H1 (cell line): ENCODE measurements at regions not wholly inside any gene's neighbourhood (a gene's known extent, or its start where the extent isn't known, plus 50 kb on each side); places are given as distances from the start of the nearest gene placed in this dataset.

Experiments used
- CTCF ChIA-PET: fragments of 300-600 bp; sonication (Branson Sonifier 250); formaldehyde crosslinking; loops from one replicate; lab custom pipeline; 2021; ENCODE audit not compliant: partially characterized antibody; lab: Charles Lee
- POLR2A ChIA-PET: fragments of 300-600 bp; sonication (Branson Sonifier 250); formaldehyde crosslinking; loops from one replicate; lab custom pipeline; 2021; ENCODE audit warnings: inconsistent platforms; ENCODE audit not compliant: partially characterized antibody; lab: Charles Lee
- DNase-seq, 2 experiments: peaks; one replicate each; pipeline versions ENCODE4 v3.0.0 to v3.0.0-alpha.2; 2010 to 2022; ENCODE audit warnings: low spot score in 2 of 2, low read depth in 1 of 2, mixed read lengths in 1 of 2
- FAIRE-seq: peaks from 2 replicates; lab custom pipeline; 2011; peaks lifted over from hg19 to GRCh38; lab: Jason Lieb, UNC
- H2AFZ ChIP-seq: 2 replicates; pipeline ENCODE4 v1.8.1; 2012; ENCODE audit warnings: low read length, inconsistent platforms
- H2AK5ac ChIP-seq: 2 replicates; pipeline ENCODE4 v1.6.1; 2013; ENCODE audit warnings: low read depth, low read length
- H2BK120ac ChIP-seq: replicated peaks from 2 replicates; pipeline ENCODE3; 2013; ENCODE audit warnings: low read depth, low read length, inconsistent platforms
- H2BK12ac ChIP-seq: 2 replicates; pipeline ENCODE4 v1.6.1; 2013; ENCODE audit warnings: low read depth, low read length
- H2BK15ac ChIP-seq: 2 replicates; pipeline ENCODE4 v1.6.1; 2013; ENCODE audit warnings: low read length
- H2BK20ac ChIP-seq: 2 replicates; pipeline ENCODE4 v1.6.1; 2013; ENCODE audit warnings: low read length
- H2BK5ac ChIP-seq: 2 replicates; pipeline ENCODE4 v1.6.1; 2013; ENCODE audit warnings: low read depth, low read length
- H3K14ac ChIP-seq: 2 replicates; pipeline ENCODE4 v1.6.1; 2013; ENCODE audit warnings: inconsistent platforms; ENCODE audit not compliant: insufficient read length
- H3K18ac ChIP-seq: 2 replicates; pipeline ENCODE4 v1.6.1; 2013; ENCODE audit warnings: low read length; ENCODE audit errors: extremely low read depth
- H3K23ac ChIP-seq: 2 replicates; pipeline ENCODE4 v1.6.1; 2013; ENCODE audit warnings: inconsistent platforms; ENCODE audit not compliant: insufficient read length
- H3K23me2 ChIP-seq: 2 replicates; pipeline ENCODE4 v1.6.1; 2013; ENCODE audit warnings: low read depth, low read length
- H3K27ac ChIP-seq: 2 replicates; pipeline ENCODE4 v1.6.1; 2011; ENCODE audit warnings: low read depth, low read length, inconsistent platforms
- H3K27me3 ChIP-seq, 4 experiments: replicated peaks in 1 of 4; 1 replicate in 1 of 4; 2 replicates in 3 of 4; pipeline versions ENCODE4 v1.6.1 to v1.8.1; 2011 to 2013; ENCODE audit warnings: low read length in 3 of 4, mild to moderate bottlenecking in 3 of 4, inconsistent platforms in 2 of 4, mixed read lengths in 2 of 4, moderate library complexity in 1 of 4; ENCODE audit not compliant: control insufficient read depth in 3 of 4, insufficient read depth in 3 of 4; ENCODE audit errors: extremely low read depth in 1 of 4
- H3K36me3 ChIP-seq, 4 experiments: 2 replicates each; pipeline versions ENCODE4 v1.6.1 to v1.8.1; 2011 to 2013; ENCODE audit warnings: mild to moderate bottlenecking in 4 of 4, low read length in 3 of 4, moderate library complexity in 2 of 4, control low read depth in 1 of 4, inconsistent platforms in 1 of 4; ENCODE audit not compliant: insufficient read depth in 4 of 4, control insufficient read depth in 2 of 4
- H3K4ac ChIP-seq: replicated peaks from 2 replicates; pipeline ENCODE3; 2013; ENCODE audit warnings: low read length, low read depth, mixed read lengths, inconsistent platforms; ENCODE audit not compliant: insufficient read length
- H3K4me1 ChIP-seq, 4 experiments: replicated peaks in 1 of 4; 1 replicate in 1 of 4; 2 replicates in 3 of 4; pipeline versions ENCODE4 v1.6.1 to v1.8.1; 2011 to 2013; ENCODE audit warnings: low read length in 3 of 4, inconsistent platforms in 2 of 4, mixed read lengths in 1 of 4; ENCODE audit not compliant: insufficient read depth in 4 of 4, control insufficient read depth in 3 of 4
- H3K4me2 ChIP-seq, 2 experiments: 2 replicates each; pipeline versions ENCODE4 v1.6.1 to v1.8.1; 2011 to 2013; ENCODE audit warnings: low read depth in 2 of 2, low read length in 2 of 2, control low read depth in 1 of 2, inconsistent platforms in 1 of 2, mild to moderate bottlenecking in 1 of 2; ENCODE audit not compliant: insufficient read depth in 1 of 2
- H3K4me3 ChIP-seq, 4 experiments: fragments of 200-600, 300-600 bp in 1 of 4; sonication (generic), shearing (Covaris generic), sonication (Bioruptor Twin) in 1 of 4; 2 replicates each; pipeline versions ENCODE4 v1.5.1 to v1.8.1; 2011 to 2016; ENCODE audit warnings: low read length in 4 of 4, low read depth in 3 of 4, control low read depth in 2 of 4, inconsistent platforms in 2 of 4, mild to moderate bottlenecking in 2 of 4, mixed read lengths in 1 of 4, moderate library complexity in 1 of 4; ENCODE audit not compliant: insufficient read depth in 2 of 4; ENCODE audit errors: extremely low read depth in 1 of 4
- H3K56ac ChIP-seq: replicated peaks from 2 replicates; pipeline ENCODE3; 2013; ENCODE audit warnings: low read depth, mild to moderate bottlenecking, mixed read lengths, low read length, inconsistent platforms; ENCODE audit not compliant: insufficient read length
- H3K79me1 ChIP-seq: 2 replicates; pipeline ENCODE4 v1.6.1; 2013; ENCODE audit warnings: low read depth, low read length, control low read depth
- H3K79me2 ChIP-seq, 2 experiments: 2 replicates each; pipeline versions ENCODE4 v1.6.1 to v1.8.1; 2012 to 2013; ENCODE audit warnings: low read length in 2 of 2, mild to moderate bottlenecking in 2 of 2, inconsistent platforms in 1 of 2; ENCODE audit not compliant: insufficient read depth in 2 of 2, control insufficient read depth in 1 of 2
- H3K9ac ChIP-seq, 4 experiments: replicated peaks in 1 of 4; 1 replicate in 1 of 4; 2 replicates in 3 of 4; pipeline versions ENCODE4 v1.6.1 to v1.8.1; 2011 to 2013; ENCODE audit warnings: low read depth in 3 of 4, low read length in 3 of 4, control low read depth in 2 of 4, mild to moderate bottlenecking in 2 of 4, moderate library complexity in 2 of 4, inconsistent platforms in 1 of 4; ENCODE audit errors: extremely low read depth in 1 of 4
- H3K9me3 ChIP-seq, 2 experiments: 2 replicates each; pipeline versions ENCODE4 v1.6.1 to v1.8.1; 2012 to 2013; ENCODE audit warnings: mild to moderate bottlenecking in 2 of 2, moderate library complexity in 2 of 2, control low read depth in 1 of 2, inconsistent platforms in 1 of 2, low read depth in 1 of 2, low read length in 1 of 2, mixed read lengths in 1 of 2; ENCODE audit not compliant: insufficient read depth in 2 of 2
- H4K20me1 ChIP-seq, 2 experiments: replicated peaks in 1 of 2; 2 replicates each; pipeline versions ENCODE3 to v1.8.1; 2011 to 2013; ENCODE audit warnings: inconsistent platforms in 2 of 2, low read length in 2 of 2, mild to moderate bottlenecking in 1 of 2; ENCODE audit not compliant: insufficient read depth in 2 of 2, control insufficient read depth in 1 of 2
- H4K5ac ChIP-seq: 2 replicates; pipeline ENCODE4 v1.6.1; 2013; ENCODE audit warnings: low read length, low read depth, mixed read lengths, inconsistent platforms; ENCODE audit not compliant: insufficient read length
- H4K8ac ChIP-seq: 2 replicates; pipeline ENCODE4 v1.8.0; 2013; ENCODE audit warnings: mild to moderate bottlenecking, moderate library complexity, low read length, inconsistent platforms; ENCODE audit not compliant: insufficient read depth; ENCODE audit errors: extremely low read depth
- H4K91ac ChIP-seq: replicated peaks from 2 replicates; pipeline ENCODE3; 2013; ENCODE audit warnings: low read length, mixed read lengths, inconsistent platforms; ENCODE audit not compliant: insufficient read length
- CREB1 ChIP-seq: IDR thresholded peaks from 2 replicates; pipeline ENCODE4 v1.6.1; 2012; ENCODE audit warnings: inconsistent platforms
- MAX ChIP-seq: IDR thresholded peaks from 2 replicates; pipeline ENCODE4 v1.6.1; 2012; ENCODE audit warnings: inconsistent platforms
- WGBS, 2 experiments: shearing (Covaris generic) in 1 of 2; methylation state at CpG; one replicate each; pipeline versions ENCODE4 v1.1.6 to v1.1.7; 2013 to 2015; ENCODE audit warnings: low lambda C conversion rate in 2 of 2, mixed read lengths in 2 of 2, inconsistent platforms in 1 of 2, low coverage in 1 of 2, missing lambda C conversion rate in 1 of 2; ENCODE audit not compliant: insufficient replicate concordance in 2 of 2, insufficient coverage in 1 of 2, insufficient read length in 1 of 2; ENCODE audit errors: extremely low coverage in 1 of 2, missing lambda C conversion rate in 1 of 2; 5-methylcytosine and 5-hydroxymethylcytosine counted together
- TF ChIP-seq, protein P1 (sequence below): IDR thresholded peaks from 2 replicates; pipeline ENCODE4 v1.6.1; 2012; ENCODE audit warnings: inconsistent platforms

DNA sequence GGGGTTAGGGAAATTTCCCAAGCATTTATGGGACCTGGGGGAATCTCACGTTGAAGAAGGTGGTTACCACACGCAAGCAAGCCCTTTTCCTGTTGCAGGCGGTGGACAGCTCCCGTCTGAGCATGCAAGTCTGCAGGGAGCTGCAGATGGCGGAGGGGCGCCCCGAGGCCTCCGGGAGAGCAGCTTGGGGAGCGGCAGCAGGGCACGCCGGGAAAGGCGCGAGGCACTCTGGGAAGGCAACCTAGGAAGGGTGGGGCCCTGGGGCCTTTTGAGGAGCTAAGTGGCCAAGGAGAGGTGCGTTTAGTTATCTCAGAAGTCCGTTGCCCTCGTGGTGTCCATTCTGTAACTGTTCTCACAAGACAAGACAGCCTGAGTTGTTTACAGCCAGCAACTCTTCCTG is 57.0 kb upstream of the SLC25A4 start:
- no peak overlapping the region for H4K5ac ChIP-seq
- H3K9me3 ChIP-seq = no peaks in the 10 kb centered on the region
- no peak overlapping the region for H3K4me2 ChIP-seq
- no peak overlapping the region for H2BK5ac ChIP-seq
- H2BK20ac ChIP-seq = no peak overlapping the region
- no peak overlapping the region for H3K4me3 ChIP-seq
- no peaks in the 10 kb centered on the region for H3K79me1 ChIP-seq
- ChIA-PET POLR2A (interaction anchor here (0.9 kb wide), 1 partner anchor 12 kb away, joined by 3 read pairs; no protein-coding TSS in a partner anchor), CTCF (interaction anchor here (0.7 to 6.6 kb wide), 7 partner anchors 11 to 1571 kb away, joined by 3 to 56 read pairs (median 4); no protein-coding TSS in a partner anchor)
- peak overlapping the region; percentile 10; the same call in 1 of the 2 replicates for H2BK12ac ChIP-seq
- no peak overlapping the region for H2BK120ac ChIP-seq
- H2BK15ac ChIP-seq = no peak overlapping the region
- H3K9ac ChIP-seq = no peak overlapping the region
- H4K20me1 ChIP-seq = no peaks in the 10 kb centered on the region
- H3K4ac ChIP-seq = no peak overlapping the region
- DNase-seq (no peak), FAIRE-seq (no peak)
- H3K4me1 ChIP-seq = peaks cover 0 to 14% (median 3%) of the 10 kb centered on the region in 4 experiments; a peak in 5 of 7 replicates
- no peak overlapping the region for H4K8ac ChIP-seq
- TF ChIP-seq, protein P1, sequence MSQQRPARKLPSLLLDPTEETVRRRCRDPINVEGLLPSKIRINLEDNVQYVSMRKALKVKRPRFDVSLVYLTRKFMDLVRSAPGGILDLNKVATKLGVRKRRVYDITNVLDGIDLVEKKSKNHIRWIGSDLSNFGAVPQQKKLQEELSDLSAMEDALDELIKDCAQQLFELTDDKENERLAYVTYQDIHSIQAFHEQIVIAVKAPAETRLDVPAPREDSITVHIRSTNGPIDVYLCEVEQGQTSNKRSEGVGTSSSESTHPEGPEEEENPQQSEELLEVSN = peak; percentile 63; the same call in 1 of the 2 replicates
- TF ChIP-seq MAX (peak; percentile 69), CREB1 (no peak)
- no peaks in the 10 kb centered on the region for H3K27me3 ChIP-seq
- no peaks in the 10 kb centered on the region for H3K23me2 ChIP-seq
- no peak overlapping the region for H3K27ac ChIP-seq
- no peak overlapping the region; the same call in 1 of the 2 replicates for H2AFZ ChIP-seq
- no peak overlapping the region for H4K91ac ChIP-seq
- no peak overlapping the region for H3K14ac ChIP-seq
- whole genome bisulfite sequencing, 2 experiments = 87% methylated on average over 16 of the region's 16 CpGs; no CpG with 5 or more reads in 1 of the 2 experiments
- H3K18ac ChIP-seq = 0 out of 2 replicates have a peak overlapping the region, but pooled peaks have one; percentile 25
- no peaks in the 10 kb centered on the region for H3K36me3 ChIP-seq
- no peak overlapping the region for H3K23ac ChIP-seq
- H3K56ac ChIP-seq = no peak overlapping the region
- H3K79me2 ChIP-seq = no peaks in the 10 kb centered on the region
- no peak overlapping the region for H2AK5ac ChIP-seq
